ENCODE measurements at regions not wholly inside any gene's neighbourhood (a gene's known extent, or its start where the extent isn't known, plus 50 kb on each side); places are given as distances from the start of the nearest gene placed in this dataset.

DNA sequence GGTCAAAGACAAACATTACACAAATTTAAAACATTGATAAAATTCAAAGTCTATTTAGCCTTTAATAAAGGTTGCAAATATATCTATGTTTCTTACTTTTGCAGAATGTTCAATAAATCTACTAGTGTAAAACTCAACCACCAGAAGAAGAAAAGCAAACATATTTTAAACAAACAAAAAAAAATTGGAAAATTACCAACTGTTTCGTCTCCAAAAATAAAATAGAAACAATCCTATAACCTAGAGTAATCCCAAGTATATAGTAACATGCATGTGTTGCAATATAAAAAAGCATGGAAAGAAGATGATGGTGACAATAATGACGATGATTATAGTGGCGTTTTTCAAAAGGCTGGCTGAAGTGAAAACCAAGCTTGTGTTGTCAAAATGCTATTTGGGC, 86.0 kb upstream of the PAPPA start:
- Histone ChIP-seq H3K36me3 (ENCODE audit: control insufficient read depth, insufficient read depth, low read length) (no peaks in the 10 kb centered on the region), H3K4me3 (ENCODE audit: low read depth, low read length) (no peak overlapping the region), H3K27me3 (ENCODE audit: control insufficient read depth, insufficient read depth, low read length) (no peaks in the 10 kb centered on the region)
- ChIA-PET POLR2A (no interaction called here), CTCF (interaction anchor here (0.8 kb wide), 1 partner anchor 75 kb away, joined by 4 read pairs; no protein-coding TSS in a partner anchor)
- DNase-seq (ENCODE audit: low read depth) = no peak
- TF ChIP-seq, protein P1, sequence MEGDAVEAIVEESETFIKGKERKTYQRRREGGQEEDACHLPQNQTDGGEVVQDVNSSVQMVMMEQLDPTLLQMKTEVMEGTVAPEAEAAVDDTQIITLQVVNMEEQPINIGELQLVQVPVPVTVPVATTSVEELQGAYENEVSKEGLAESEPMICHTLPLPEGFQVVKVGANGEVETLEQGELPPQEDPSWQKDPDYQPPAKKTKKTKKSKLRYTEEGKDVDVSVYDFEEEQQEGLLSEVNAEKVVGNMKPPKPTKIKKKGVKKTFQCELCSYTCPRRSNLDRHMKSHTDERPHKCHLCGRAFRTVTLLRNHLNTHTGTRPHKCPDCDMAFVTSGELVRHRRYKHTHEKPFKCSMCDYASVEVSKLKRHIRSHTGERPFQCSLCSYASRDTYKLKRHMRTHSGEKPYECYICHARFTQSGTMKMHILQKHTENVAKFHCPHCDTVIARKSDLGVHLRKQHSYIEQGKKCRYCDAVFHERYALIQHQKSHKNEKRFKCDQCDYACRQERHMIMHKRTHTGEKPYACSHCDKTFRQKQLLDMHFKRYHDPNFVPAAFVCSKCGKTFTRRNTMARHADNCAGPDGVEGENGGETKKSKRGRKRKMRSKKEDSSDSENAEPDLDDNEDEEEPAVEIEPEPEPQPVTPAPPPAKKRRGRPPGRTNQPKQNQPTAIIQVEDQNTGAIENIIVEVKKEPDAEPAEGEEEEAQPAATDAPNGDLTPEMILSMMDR (IDR thresholded peaks at IDR 0.05; ENCODE audit: insufficient read depth, low read depth, low read length) = no peak

DNA sequence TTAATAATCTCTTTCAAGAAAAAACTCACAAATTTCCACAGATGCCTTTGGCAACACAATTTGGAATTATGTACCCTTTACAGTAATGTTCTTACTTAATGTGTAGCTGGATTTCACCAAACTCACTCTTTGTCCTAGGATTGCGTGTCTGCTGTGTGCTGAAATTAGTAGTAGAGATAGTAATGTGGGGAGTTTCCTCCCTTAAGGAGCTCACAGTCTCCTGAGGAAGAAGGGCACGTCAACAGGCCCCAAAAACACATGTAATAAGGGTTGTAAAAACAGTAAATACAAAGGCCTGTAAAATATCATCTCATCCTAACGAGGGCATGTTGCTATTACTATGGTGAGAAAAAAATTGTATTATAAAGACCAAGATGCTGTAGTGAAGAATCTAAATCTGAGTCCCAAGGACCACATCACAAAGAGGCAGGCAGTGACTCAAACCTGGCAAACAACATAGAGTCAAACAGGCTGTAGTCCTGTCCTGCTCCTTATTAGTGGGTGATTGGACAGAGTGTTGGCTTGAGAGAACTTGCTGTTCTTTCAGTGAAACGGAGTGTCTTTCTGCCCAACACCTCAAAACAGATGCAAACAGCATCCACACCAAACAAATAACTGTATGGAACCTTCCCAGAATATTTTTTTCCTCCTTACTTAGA, 83.2 kb upstream of the PAPPA start:
- no peaks in the 10 kb centered on the region for H3K27me3 ChIP-seq (ENCODE audit: control insufficient read depth, insufficient read depth, low read length)
- ChIA-PET POLR2A (no interaction called here), CTCF (no interaction called here)
- TF ChIP-seq, protein P1 (IDR thresholded peaks at IDR 0.05; ENCODE audit: insufficient read depth, low read depth, low read length) = no peak
- H3K4me3 ChIP-seq (ENCODE audit: low read depth, low read length) = no peak overlapping the region
- no peaks in the 10 kb centered on the region for H3K36me3 ChIP-seq (ENCODE audit: control insufficient read depth, insufficient read depth, low read length)
- DNase-seq (ENCODE audit: low read depth) = no peak

DNA sequence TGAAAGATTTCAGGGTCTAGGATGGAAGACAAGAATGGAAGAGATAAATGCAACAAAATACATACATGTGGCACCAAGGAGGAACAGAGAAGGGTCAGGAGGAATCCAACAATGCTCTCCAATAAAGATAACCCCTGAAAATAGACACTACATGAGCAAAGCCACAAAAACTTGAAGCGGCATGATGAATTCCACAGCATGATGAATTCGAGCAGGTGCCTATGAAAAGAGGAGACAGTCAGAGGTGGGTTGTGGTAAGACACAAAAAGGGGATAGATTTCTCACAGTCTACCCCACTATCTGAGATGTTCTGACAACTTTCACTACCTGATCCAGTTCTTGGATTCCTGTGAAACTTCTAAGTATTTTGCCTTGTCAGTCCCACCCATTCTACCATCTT, 81.5 kb upstream of the PAPPA start:
- no peaks in the 10 kb centered on the region for H3K36me3 ChIP-seq (ENCODE audit: control insufficient read depth, insufficient read depth, low read length)
- TF ChIP-seq, protein P1 (IDR thresholded peaks at IDR 0.05; ENCODE audit: insufficient read depth, low read depth, low read length) = no peak
- no peaks in the 10 kb centered on the region for H3K27me3 ChIP-seq (ENCODE audit: control insufficient read depth, insufficient read depth, low read length)
- POLR2A ChIA-PET = no interaction called here
- DNase-seq (ENCODE audit: low read depth) = no peak
- CTCF ChIA-PET = no interaction called here
- no peak overlapping the region for H3K4me3 ChIP-seq (ENCODE audit: low read depth, low read length)

DNA sequence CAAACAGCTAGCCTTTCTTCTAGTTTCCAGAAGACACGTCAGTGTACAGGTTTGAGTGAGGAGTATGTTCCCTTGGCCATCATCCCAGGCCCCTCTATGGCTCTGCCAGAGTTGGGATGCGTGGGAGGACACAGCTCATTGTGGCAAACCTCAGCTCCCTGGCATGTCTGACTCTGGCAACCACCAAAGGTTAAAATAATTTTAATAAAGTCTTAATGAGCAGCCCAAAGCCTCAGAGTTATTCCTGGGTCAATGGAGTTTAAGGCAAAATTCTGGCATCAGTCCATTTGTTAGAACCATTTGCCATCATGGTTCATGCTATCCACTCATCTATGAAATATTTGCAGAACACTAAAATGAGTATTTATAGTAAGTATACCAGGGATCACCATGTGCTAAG, 79.8 kb upstream of the PAPPA start:
- TF ChIP-seq, protein P1 (IDR thresholded peaks at IDR 0.05; ENCODE audit: insufficient read depth, low read depth, low read length) = no peak
- POLR2A ChIA-PET = interaction anchor here (0.6 kb wide), 1 partner anchor 74 kb away, joined by 10 read pairs; no protein-coding TSS in a partner anchor
- CTCF ChIA-PET = interaction anchor here (1.1 kb wide), 1 partner anchor 191 kb away, joined by 3 read pairs; no protein-coding TSS in a partner anchor
- no peaks in the 10 kb centered on the region for H3K27me3 ChIP-seq (ENCODE audit: control insufficient read depth, insufficient read depth, low read length)
- no peak for DNase-seq (ENCODE audit: low read depth)
- no peaks in the 10 kb centered on the region for H3K36me3 ChIP-seq (ENCODE audit: control insufficient read depth, insufficient read depth, low read length)
- no peak overlapping the region for H3K4me3 ChIP-seq (ENCODE audit: low read depth, low read length)

DNA sequence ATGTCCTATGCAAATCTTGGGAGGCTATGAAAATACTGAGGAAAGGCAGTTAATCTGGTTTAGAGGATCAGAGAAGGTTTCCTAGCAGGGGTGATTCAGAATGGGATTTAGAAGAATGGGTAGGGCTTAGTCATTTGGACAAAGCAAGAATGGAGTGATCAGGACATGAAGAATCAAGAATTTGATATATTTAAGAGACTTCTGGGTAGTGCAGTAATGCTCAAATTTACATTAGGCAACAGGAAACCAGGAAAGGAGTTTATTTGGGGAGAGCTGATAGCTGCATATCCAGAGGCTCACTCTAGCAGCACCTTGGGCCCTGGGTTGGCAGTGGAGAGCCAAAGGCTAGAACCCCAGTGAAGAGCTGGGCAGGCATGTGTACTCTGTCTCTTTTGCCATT, 78.9 kb upstream of the PAPPA start:
- POLR2A ChIA-PET = interaction anchor here (0.6 to 1.6 kb wide), 2 partner anchors 30 to 652 kb away, joined by 4 to 5 read pairs; no protein-coding TSS in a partner anchor
- CTCF ChIA-PET = interaction anchor here (1.1 kb wide), 1 partner anchor 192 kb away, joined by 3 read pairs; no protein-coding TSS in a partner anchor
- DNase-seq (ENCODE audit: low read depth) = no peak
- Histone ChIP-seq H3K36me3 (ENCODE audit: control insufficient read depth, insufficient read depth, low read length) (no peaks in the 10 kb centered on the region), H3K4me3 (ENCODE audit: low read depth, low read length) (no peak overlapping the region), H3K27me3 (ENCODE audit: control insufficient read depth, insufficient read depth, low read length) (no peaks in the 10 kb centered on the region)
- TF ChIP-seq, protein P1 (IDR thresholded peaks at IDR 0.05; ENCODE audit: insufficient read depth, low read depth, low read length) = no peak
